Prostate gland (tissue), 2 donors: ENCODE measurements at regions not wholly inside any gene's neighbourhood (a gene's known extent, or its start where the extent isn't known, plus 50 kb on each side); places are given as distances from the start of the nearest gene placed in this dataset.

Source experiments
- DNase-seq: peaks from one replicate; pipeline ENCODE4 v3.0.0-alpha.2; 2019; ENCODE audit warnings: low spot score
- H3K27ac ChIP-seq, 2 donors: fragments of 200-600 bp; sonication (generic); 2 replicates each; pipeline ENCODE4 v1.5.1; 2017 to 2019
- H3K27me3 ChIP-seq: fragments of 200-600 bp; sonication (generic); replicated peaks from 2 replicates; pipeline ENCODE4 v1.5.1; 2019; ENCODE audit not compliant: insufficient read depth
- H3K36me3 ChIP-seq, 2 donors: fragments of 200-600 bp; sonication (generic); 1 replicate in 1 of 2; 2 replicates in 1 of 2; pipeline versions ENCODE4 v1.5.1 to v1.8.1; 2017 to 2019
- H3K4me1 ChIP-seq: fragments of 200-600 bp; sonication (generic); replicated peaks from 2 replicates; pipeline ENCODE4 v1.5.1; 2019
- H3K4me3 ChIP-seq, 2 donors: fragments of 200-600 bp; sonication (generic); 2 replicates each; pipeline ENCODE4 v1.5.1; 2017 to 2019
- H3K9me3 ChIP-seq: fragments of 200-600 bp; sonication (generic); 2 replicates; pipeline ENCODE4 v1.5.1; 2017
- CTCF ChIP-seq, 4 experiments: fragments of 200-600 bp in 2 of 4; fragments of 450-650 bp in 2 of 4; sonication (generic) in 2 of 4; IDR thresholded peaks; 1 replicate in 3 of 4; 2 replicates in 1 of 4; pipeline ENCODE4 v1.5.1; 2016 to 2019; ENCODE audit warnings: antibody characterized with exemption in 4 of 4, mild to moderate bottlenecking in 2 of 4, moderate library complexity in 2 of 4
- POLR2A ChIP-seq: fragments of 450-650 bp; IDR thresholded peaks from one replicate; pipeline ENCODE4 v1.6.1; 2016; ENCODE audit warnings: antibody characterized with exemption, mild to moderate bottlenecking
- POLR2AphosphoS5 ChIP-seq: sonication (generic); formaldehyde crosslinking; IDR thresholded peaks from one replicate; pipeline ENCODE4 v1.6.1; 2017; ENCODE audit warnings: antibody characterized with exemption
- WGBS: methylation state at CpG from one replicate; pipeline ENCODE4 v1.1.5; 2018; 5-methylcytosine and 5-hydroxymethylcytosine counted together
- intact Hi-C: fragments of 100-400 bp; cut with DNase I; formaldehyde crosslinking; loops from one replicate; pipeline ENCODE4 v1.14.2; 2022

DNA sequence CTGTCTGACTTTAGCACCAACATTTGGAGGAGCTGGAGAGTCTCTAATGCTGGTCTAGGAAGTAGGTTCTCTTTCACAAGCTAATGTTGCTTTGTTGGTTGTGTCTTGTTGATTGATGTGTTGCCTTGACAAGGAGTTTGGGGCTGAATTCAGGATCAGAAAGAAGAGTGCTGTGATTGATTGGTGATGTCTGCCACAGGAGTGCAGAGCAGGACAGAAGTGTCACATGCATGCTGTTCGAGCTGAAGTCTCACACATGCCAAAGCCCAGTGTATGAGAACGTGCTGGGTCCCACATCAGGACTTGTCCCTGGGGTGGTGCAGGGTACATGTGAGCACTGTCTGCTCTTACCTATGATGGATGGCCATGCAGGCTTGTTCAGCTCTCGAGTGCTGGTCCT is 694.4 kb downstream of the MATN1 start:
- intact Hi-C loops, result no loop called here
- no peak for DNase-seq
- Histone ChIP-seq H3K27ac (no peak overlapping the region), H3K27me3 (no peaks in the 10 kb centered on the region), H3K4me3 (no peak overlapping the region), H3K36me3 (no peaks in the 10 kb centered on the region), H3K9me3 (no peaks in the 10 kb centered on the region), H3K4me1 (no peaks in the 10 kb centered on the region)
- 79% methylated on average over 3 of the region's 3 CpGs for WGBS
- TF ChIP-seq CTCF (IDR thresholded peaks at IDR 0.05), result no peak
- no peak for TF ChIP-seq POLR2AphosphoS5
- no peak for TF ChIP-seq POLR2A

GRCh38 chr1:30028283-30028682 is 695.1 kb downstream of the MATN1 start:
- Histone ChIP-seq H3K4me3 (no peak overlapping the region), H3K27ac (no peak overlapping the region), H3K36me3 (no peaks in the 10 kb centered on the region), H3K9me3 (no peaks in the 10 kb centered on the region), H3K4me1 (no peaks in the 10 kb centered on the region), H3K27me3 (no peaks in the 10 kb centered on the region)
- no peak for TF ChIP-seq CTCF (IDR thresholded peaks at IDR 0.05)
- TF ChIP-seq POLR2A, result no peak
- no peak for TF ChIP-seq POLR2AphosphoS5
- DNase-seq, result no peak
- intact Hi-C loops, result no loop called here
- WGBS, result 81% methylated on average over 2 of the region's 2 CpGs

GRCh38 chr1:30027247-30027646 is 696.1 kb downstream of the MATN1 start:
- Histone ChIP-seq H3K4me1 (no peaks in the 10 kb centered on the region), H3K4me3 (no peak overlapping the region), H3K9me3 (no peaks in the 10 kb centered on the region), H3K27ac (no peak overlapping the region), H3K36me3 (no peaks in the 10 kb centered on the region), H3K27me3 (no peaks in the 10 kb centered on the region)
- no peak for DNase-seq
- intact Hi-C loops, result no loop called here
- WGBS, result 87% methylated on average over 2 of the region's 2 CpGs
- TF ChIP-seq POLR2AphosphoS5 (no peak), POLR2A (no peak), CTCF (IDR thresholded peaks at IDR 0.05) (no peak)

GRCh38 chr1:30024411-30025195 is 698.8 kb downstream of the MATN1 start:
- Histone ChIP-seq H3K9me3 (no peaks in the 10 kb centered on the region), H3K4me1 (no peaks in the 10 kb centered on the region), H3K4me3 (no peak overlapping the region), H3K36me3 (no peaks in the 10 kb centered on the region), H3K27ac (no peak overlapping the region), H3K27me3 (no peaks in the 10 kb centered on the region)
- intact Hi-C loops, result no loop called here
- DNase-seq, result no peak
- 69% methylated on average over 5 of the region's 5 CpGs for WGBS
- TF ChIP-seq POLR2AphosphoS5 (no peak), POLR2A (no peak), CTCF (IDR thresholded peaks at IDR 0.05) (no peak)

DNA sequence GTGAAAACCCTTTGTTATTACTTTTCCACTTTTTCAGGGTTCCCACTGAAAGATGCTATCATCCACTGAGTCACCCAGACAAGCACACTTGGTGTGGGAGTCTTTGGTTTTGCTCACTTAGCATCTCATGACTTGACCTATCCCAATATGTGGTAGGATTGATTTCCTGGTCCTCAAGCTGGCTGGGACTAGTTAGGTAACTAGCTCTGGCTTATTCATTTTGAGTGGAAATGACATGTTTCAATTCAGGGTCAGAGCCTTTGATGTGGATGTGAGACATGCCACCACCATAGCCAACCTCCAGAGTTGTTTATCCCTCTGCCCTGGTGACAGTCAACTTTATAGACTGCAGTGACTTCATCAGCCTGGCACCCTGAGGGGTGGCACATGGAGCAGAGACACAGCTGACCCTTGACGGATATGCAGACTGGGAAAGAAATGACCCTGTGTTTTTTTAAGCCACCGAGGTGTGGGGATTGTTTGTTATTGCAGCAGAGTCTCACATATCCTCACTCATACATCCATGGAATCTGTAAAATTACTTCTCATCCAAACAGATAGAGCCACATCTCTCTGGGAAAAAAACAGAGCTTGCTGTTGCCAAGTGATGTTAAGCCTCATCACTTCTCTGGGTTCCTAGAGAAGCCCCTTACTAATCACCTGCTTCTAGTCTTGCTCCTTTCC is 699.9 kb downstream of the MATN1 start:
- H3K4me3 ChIP-seq, result no peak overlapping the region
- 94% methylated on average over 2 of the region's 2 CpGs for WGBS
- H3K4me1 ChIP-seq, result no peaks in the 10 kb centered on the region
- no peak overlapping the region for H3K27ac ChIP-seq
- TF ChIP-seq CTCF (IDR thresholded peaks at IDR 0.05) (no peak), POLR2AphosphoS5 (no peak), POLR2A (no peak)
- intact Hi-C loops, result no loop called here
- H3K36me3 ChIP-seq, result no peaks in the 10 kb centered on the region
- no peaks in the 10 kb centered on the region for H3K9me3 ChIP-seq
- DNase-seq, result no peak
- no peaks in the 10 kb centered on the region for H3K27me3 ChIP-seq
